Trophoblast cell (in vitro differentiated cells and primary cell): ENCODE measurements at regions not wholly inside any gene's neighbourhood (a gene's known extent, or its start where the extent isn't known, plus 50 kb on each side); places are given as distances from the start of the nearest gene placed in this dataset.
A peak's percentile ranks its signal among the peaks of the same experiment; 100 is the strongest.

ENCODE experiments used
- DNase-seq, 2 donors: peaks; one replicate each; pipeline ENCODE4 v3.0.0-alpha.2; 2016
- H2AFZ ChIP-seq: 2 replicates; pipeline ENCODE4 v1.6.1; 2013; ENCODE audit warnings: low read length, moderate library complexity, mild to moderate bottlenecking; ENCODE audit not compliant: insufficient read depth, poor library complexity
- H2AK5ac ChIP-seq: 2 replicates; pipeline ENCODE4 v1.6.1; 2013; ENCODE audit warnings: mild to moderate bottlenecking, low read length
- H2BK120ac ChIP-seq: 2 replicates; pipeline ENCODE4 v1.6.1; 2013; ENCODE audit warnings: low read length, mild to moderate bottlenecking, moderate library complexity; ENCODE audit not compliant: insufficient read depth, poor library complexity
- H2BK12ac ChIP-seq: 2 replicates; pipeline ENCODE4 v1.6.1; 2013; ENCODE audit warnings: mild to moderate bottlenecking, low read length, moderate library complexity
- H2BK5ac ChIP-seq: 2 replicates; pipeline ENCODE4 v1.6.1; 2013; ENCODE audit warnings: low read length, low read depth, moderate library complexity, mild to moderate bottlenecking; ENCODE audit not compliant: poor library complexity
- H3K14ac ChIP-seq: 2 replicates; pipeline ENCODE4 v1.6.1; 2013; ENCODE audit warnings: mild to moderate bottlenecking, low read length
- H3K18ac ChIP-seq: 2 replicates; pipeline ENCODE4 v1.6.1; 2013; ENCODE audit warnings: mild to moderate bottlenecking, low read length
- H3K23ac ChIP-seq: 2 replicates; pipeline ENCODE4 v1.6.1; 2013; ENCODE audit warnings: low read length
- H3K27ac ChIP-seq: 2 replicates; pipeline ENCODE4 v1.5.1; 2013; ENCODE audit warnings: low read depth, mild to moderate bottlenecking, inconsistent platforms, low read length, moderate library complexity
- H3K27me3 ChIP-seq: 2 replicates; pipeline ENCODE4 v1.6.1; 2013; ENCODE audit warnings: inconsistent platforms, mild to moderate bottlenecking, low read length, moderate library complexity; ENCODE audit not compliant: insufficient read depth
- H3K36me3 ChIP-seq, 2 experiments: 1 replicate in 1 of 2; 2 replicates in 1 of 2; pipeline ENCODE4 v1.6.1; 2013; ENCODE audit warnings: low read length in 2 of 2, mild to moderate bottlenecking in 2 of 2, moderate library complexity in 1 of 2; ENCODE audit not compliant: insufficient read depth in 2 of 2, control insufficient read depth in 1 of 2
- H3K4ac ChIP-seq: 2 replicates; pipeline ENCODE4 v1.6.1; 2013; ENCODE audit warnings: low read depth, mild to moderate bottlenecking, low read length, moderate library complexity
- H3K4me1 ChIP-seq, 2 experiments: 1 replicate in 1 of 2; 2 replicates in 1 of 2; pipeline ENCODE4 v1.6.1; 2013; ENCODE audit warnings: low read length in 2 of 2, mild to moderate bottlenecking in 2 of 2, moderate library complexity in 1 of 2; ENCODE audit not compliant: insufficient read depth in 2 of 2, control insufficient read depth in 1 of 2
- H3K4me2 ChIP-seq: 2 replicates; pipeline ENCODE4 v1.6.1; 2013; ENCODE audit warnings: inconsistent platforms, mild to moderate bottlenecking, low read length, moderate library complexity
- H3K4me3 ChIP-seq: 2 replicates; pipeline ENCODE4 v1.5.1; 2013; ENCODE audit warnings: mild to moderate bottlenecking, low read depth, low read length, inconsistent platforms
- H3K79me1 ChIP-seq: one replicate; pipeline ENCODE4 v1.6.1; 2013; ENCODE audit warnings: low read length
- H3K79me2 ChIP-seq: 2 replicates; pipeline ENCODE4 v1.6.1; 2013; ENCODE audit warnings: low read length, mild to moderate bottlenecking; ENCODE audit not compliant: control insufficient read depth, insufficient read depth, poor library complexity
- H3K9ac ChIP-seq: 2 replicates; pipeline ENCODE4 v1.6.1; 2013; ENCODE audit warnings: mild to moderate bottlenecking, low read length
- H3K9me3 ChIP-seq: 2 replicates; pipeline ENCODE4 v1.6.1; 2013; ENCODE audit warnings: low read depth, mild to moderate bottlenecking, control low read depth, inconsistent platforms, low read length; ENCODE audit not compliant: insufficient read depth
- H4K12ac ChIP-seq: 2 replicates; pipeline ENCODE4 v1.6.1; 2013; ENCODE audit warnings: low read depth, mild to moderate bottlenecking, low read length, moderate library complexity
- H4K8ac ChIP-seq: 2 replicates; pipeline ENCODE4 v1.6.1; 2013; ENCODE audit warnings: low read depth, mild to moderate bottlenecking, low read length, moderate library complexity
- H4K91ac ChIP-seq: one replicate; pipeline ENCODE4 v1.6.1; 2013; ENCODE audit warnings: low read depth, mild to moderate bottlenecking, low read length, moderate library complexity
- WGBS: extraction: QIAGEN DNeasy Blood & Tissue Kit; methylation state at CpG from one replicate; pipeline ENCODE4 v1.1.7; 2013; ENCODE audit warnings: missing lambda C conversion rate; ENCODE audit not compliant: insufficient read length, insufficient coverage; ENCODE audit errors: extremely low coverage; 5-methylcytosine and 5-hydroxymethylcytosine counted together

- no peak overlapping the region for H3K18ac ChIP-seq
- no peak overlapping the region for H2AK5ac ChIP-seq
- peaks cover 0 to 4% of the 10 kb centered on the region in 2 experiments for H3K4me1 ChIP-seq
- no peaks in the 10 kb centered on the region for H3K36me3 ChIP-seq
- H3K9me3 ChIP-seq, result no peaks in the 10 kb centered on the region
- peak in 1 of 2 donors; percentile 48 for DNase-seq
- H3K4me2 ChIP-seq, result no peak overlapping the region
- H3K9ac ChIP-seq, result no peak overlapping the region
- H3K79me2 ChIP-seq, result no peaks in the 10 kb centered on the region
- no peak overlapping the region for H4K91ac ChIP-seq
- H3K27me3 ChIP-seq, result no peaks in the 10 kb centered on the region
- H3K27ac ChIP-seq, result no peak overlapping the region
- H2BK12ac ChIP-seq, result no peak overlapping the region
- no CpG with 5 or more reads among the region's 5 CpGs for WGBS
- H2AFZ ChIP-seq, result no peak overlapping the region
- H3K4ac ChIP-seq, result no peak overlapping the region
- H3K4me3 ChIP-seq, result no peak overlapping the region
- H4K12ac ChIP-seq, result no peak overlapping the region
- peaks cover 2% of the 10 kb centered on the region for H3K79me1 ChIP-seq
- no peak overlapping the region for H3K14ac ChIP-seq
- H4K8ac ChIP-seq, result no peak overlapping the region
- no peak overlapping the region for H3K23ac ChIP-seq
- H2BK5ac ChIP-seq, result no peak overlapping the region
- H2BK120ac ChIP-seq, result no peak overlapping the region
Measured at GRCh38 chr4:165621983-165622382, 243.2 kb downstream of the CPE start.

- no peak overlapping the region for H2BK5ac ChIP-seq
- peaks cover 0 to 4% of the 10 kb centered on the region in 2 experiments for H3K4me1 ChIP-seq
- H2AFZ ChIP-seq, result no peak overlapping the region
- H2BK12ac ChIP-seq, result no peak overlapping the region
- no peaks in the 10 kb centered on the region for H3K79me2 ChIP-seq
- no peak overlapping the region for H3K23ac ChIP-seq
- H3K4me3 ChIP-seq, result no peak overlapping the region
- no peak overlapping the region for H3K9ac ChIP-seq
- H3K27ac ChIP-seq, result no peak overlapping the region
- no peak overlapping the region for H4K91ac ChIP-seq
- H3K4ac ChIP-seq, result no peak overlapping the region
- no peak overlapping the region for H3K18ac ChIP-seq
- H3K79me1 ChIP-seq, result peaks cover 2% of the 10 kb centered on the region
- WGBS, result no CpG with 5 or more reads among the region's 2 CpGs
- H2AK5ac ChIP-seq, result no peak overlapping the region
- H3K27me3 ChIP-seq, result no peaks in the 10 kb centered on the region
- no peak overlapping the region for H4K12ac ChIP-seq
- no peak overlapping the region for H2BK120ac ChIP-seq
- H4K8ac ChIP-seq, result no peak overlapping the region
- H3K14ac ChIP-seq, result no peak overlapping the region
- no peak for DNase-seq
- no peaks in the 10 kb centered on the region for H3K36me3 ChIP-seq
- H3K4me2 ChIP-seq, result no peak overlapping the region
- no peaks in the 10 kb centered on the region for H3K9me3 ChIP-seq
Measured at GRCh38 chr4:165625281-165625680, 246.5 kb downstream of the CPE start.

GRCh38 chr4:165626316-165626715 is 246.7 kb upstream of the TLL1 start:
- no CpG with 5 or more reads among the region's 4 CpGs for WGBS
- peaks cover 2% of the 10 kb centered on the region for H3K79me1 ChIP-seq

GRCh38 chr4:165627128-165627527 is 245.9 kb upstream of the TLL1 start:
- Histone ChIP-seq H3K23ac (no peak overlapping the region), H3K79me1 (no peaks in the 10 kb centered on the region), H3K4ac (no peak overlapping the region), H3K79me2 (no peaks in the 10 kb centered on the region), H3K4me1 (peaks cover under 1 to 4% of the 10 kb centered on the region in 2 experiments), H2BK12ac (no peak overlapping the region), H3K4me3 (no peak overlapping the region), H3K4me2 (no peak overlapping the region), H3K27me3 (no peaks in the 10 kb centered on the region), H3K14ac (no peak overlapping the region), H3K18ac (no peak overlapping the region), H2BK120ac (no peak overlapping the region), H3K9me3 (no peaks in the 10 kb centered on the region), H3K27ac (no peak overlapping the region), H4K12ac (no peak overlapping the region), H4K91ac (no peak overlapping the region), H2BK5ac (no peak overlapping the region), H4K8ac (no peak overlapping the region), H3K9ac (no peak overlapping the region), H2AK5ac (no peak overlapping the region), H2AFZ (no peak overlapping the region), H3K36me3 (no peaks in the 10 kb centered on the region)
- WGBS, result no CpG with 5 or more reads among the region's 3 CpGs
- no peak for DNase-seq

More at GRCh38 chr4:165626316-165626715, 246.7 kb upstream of the TLL1 start:
- no peak for DNase-seq
- H3K4ac ChIP-seq, result no peak overlapping the region
- H3K18ac ChIP-seq, result no peak overlapping the region
- H3K9me3 ChIP-seq, result no peaks in the 10 kb centered on the region
- no peak overlapping the region for H2BK5ac ChIP-seq
- H4K91ac ChIP-seq, result no peak overlapping the region
- H3K23ac ChIP-seq, result no peak overlapping the region
- no peaks in the 10 kb centered on the region for H3K79me2 ChIP-seq
- no peak overlapping the region for H3K4me3 ChIP-seq
- no peak overlapping the region for H2AK5ac ChIP-seq
- no peak overlapping the region for H2BK120ac ChIP-seq
- no peak overlapping the region for H3K14ac ChIP-seq
- no peak overlapping the region for H3K9ac ChIP-seq
- H2AFZ ChIP-seq, result no peak overlapping the region
- H3K4me2 ChIP-seq, result no peak overlapping the region
- H3K27me3 ChIP-seq, result no peaks in the 10 kb centered on the region
- no peak overlapping the region for H3K27ac ChIP-seq
- H4K12ac ChIP-seq, result no peak overlapping the region
- H3K4me1 ChIP-seq, result peaks cover 3 to 4% of the 10 kb centered on the region in 2 experiments
- H4K8ac ChIP-seq, result no peak overlapping the region
- no peak overlapping the region for H2BK12ac ChIP-seq
- H3K36me3 ChIP-seq, result no peaks in the 10 kb centered on the region
